ENCODE measurements at regions not wholly inside any gene's neighbourhood (a gene's known extent, or its start where the extent isn't known, plus 50 kb on each side); places are given as distances from the start of the nearest gene placed in this dataset.

DNA sequence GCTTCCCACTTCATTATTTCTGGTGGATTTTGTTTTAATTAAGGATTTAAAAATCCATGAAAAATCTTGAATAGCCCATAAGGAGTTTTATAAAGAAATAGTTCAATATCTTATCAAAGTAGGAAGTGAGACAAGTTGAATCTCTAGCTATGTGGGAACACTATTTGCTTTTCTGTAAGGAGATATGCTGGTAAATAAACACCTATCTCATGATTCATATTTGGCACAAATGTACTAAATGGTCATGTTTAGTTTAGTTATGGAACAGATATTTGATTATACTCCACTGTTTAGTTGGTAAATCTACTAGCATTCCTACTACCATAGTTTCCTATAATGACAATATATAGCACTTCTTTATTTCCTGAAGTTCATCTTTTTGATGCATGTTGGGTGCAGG lies 239.9 kb upstream of the CEP162 start:
- H3K4me3 ChIP-seq (replicated peaks in 1 of 3; ENCODE audit: insufficient read depth in 1 of 3, low read depth in 1 of 3, low read length in 3 of 3): no peak overlapping the region
- peak; percentile 38 for DNase-seq (ENCODE audit: low read depth, low spot score)
- H3K9me1 ChIP-seq (replicated peaks; ENCODE audit: control insufficient read depth, extremely low read depth, insufficient read depth, low read length): no peaks in the 10 kb centered on the region
- H2AFZ ChIP-seq (ENCODE audit: low read depth, low read length): no peak overlapping the region
- no peak for FAIRE-seq
- intact Hi-C loops (cut with micrococcal nuclease) (no loop called here), dilution Hi-C loops (cut with MboI; ENCODE audit: extremely low pct_ligation_motif_present, low sequenced_read_pairs) (no loop called here)
- no peaks in the 10 kb centered on the region for H3K27me3 ChIP-seq (ENCODE audit: control insufficient read depth in 2 of 2, insufficient read depth in 2 of 2, low read length in 2 of 2)
- H4K20me1 ChIP-seq (replicated peaks; ENCODE audit: control insufficient read depth, extremely low read depth, insufficient read depth, low read length): no peaks in the 10 kb centered on the region
- H3K36me3 ChIP-seq (ENCODE audit: control insufficient read depth in 2 of 2, extremely low read depth in 1 of 2, insufficient read depth in 2 of 2, low read length in 2 of 2): no peaks in the 10 kb centered on the region
- TF ChIP-seq POLR2A (IDR thresholded peaks at IDR 0.05; ENCODE audit: low read depth, low read length): no peak
- peak; percentile 46 for TF ChIP-seq GATA2 (IDR thresholded peaks at IDR 0.05; ENCODE audit: insufficient read depth, insufficient read length, low read depth, low read length)
- peak; percentile 55 for TF ChIP-seq FOS (IDR thresholded peaks at IDR 0.05; ENCODE audit: borderline replicate concordance, insufficient read depth, low read length)
- no peak for TF ChIP-seq MYC (IDR thresholded peaks at IDR 0.05; ENCODE audit: low read depth, low read length)
- TF ChIP-seq, protein P1, sequence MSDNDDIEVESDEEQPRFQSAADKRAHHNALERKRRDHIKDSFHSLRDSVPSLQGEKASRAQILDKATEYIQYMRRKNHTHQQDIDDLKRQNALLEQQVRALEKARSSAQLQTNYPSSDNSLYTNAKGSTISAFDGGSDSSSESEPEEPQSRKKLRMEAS (IDR thresholded peaks at IDR 0.05; ENCODE audit: insufficient read depth, insufficient read length): no peak
- TF ChIP-seq JUN (IDR thresholded peaks at IDR 0.05; ENCODE audit: borderline replicate concordance, insufficient read depth, insufficient read length, low read depth): no peak
- TF ChIP-seq, protein P2, sequence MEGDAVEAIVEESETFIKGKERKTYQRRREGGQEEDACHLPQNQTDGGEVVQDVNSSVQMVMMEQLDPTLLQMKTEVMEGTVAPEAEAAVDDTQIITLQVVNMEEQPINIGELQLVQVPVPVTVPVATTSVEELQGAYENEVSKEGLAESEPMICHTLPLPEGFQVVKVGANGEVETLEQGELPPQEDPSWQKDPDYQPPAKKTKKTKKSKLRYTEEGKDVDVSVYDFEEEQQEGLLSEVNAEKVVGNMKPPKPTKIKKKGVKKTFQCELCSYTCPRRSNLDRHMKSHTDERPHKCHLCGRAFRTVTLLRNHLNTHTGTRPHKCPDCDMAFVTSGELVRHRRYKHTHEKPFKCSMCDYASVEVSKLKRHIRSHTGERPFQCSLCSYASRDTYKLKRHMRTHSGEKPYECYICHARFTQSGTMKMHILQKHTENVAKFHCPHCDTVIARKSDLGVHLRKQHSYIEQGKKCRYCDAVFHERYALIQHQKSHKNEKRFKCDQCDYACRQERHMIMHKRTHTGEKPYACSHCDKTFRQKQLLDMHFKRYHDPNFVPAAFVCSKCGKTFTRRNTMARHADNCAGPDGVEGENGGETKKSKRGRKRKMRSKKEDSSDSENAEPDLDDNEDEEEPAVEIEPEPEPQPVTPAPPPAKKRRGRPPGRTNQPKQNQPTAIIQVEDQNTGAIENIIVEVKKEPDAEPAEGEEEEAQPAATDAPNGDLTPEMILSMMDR (IDR thresholded peaks at IDR 0.05; ENCODE audit: extremely low read depth in 1 of 2, insufficient read depth in 1 of 2, low read depth in 1 of 2, low read length in 2 of 2): no peak
- TF ChIP-seq POLR2AphosphoS5 (IDR thresholded peaks at IDR 0.05; ENCODE audit: insufficient read depth, low read depth, low read length): no peak
- peak overlapping the region; percentile 44 for H3K27ac ChIP-seq (ENCODE audit: insufficient read depth, low read depth, low read length)
- POLR2A ChIA-PET: no interaction called here
- H3K9me3 ChIP-seq (replicated peaks; ENCODE audit: control insufficient read depth, insufficient read depth, low read length): no peaks in the 10 kb centered on the region
- H3K4me1 ChIP-seq (ENCODE audit: control insufficient read depth, extremely low read depth, insufficient read depth, low read length): peaks cover 31% of the 10 kb centered on the region
- no peaks in the 10 kb centered on the region for H3K79me2 ChIP-seq (ENCODE audit: control insufficient read depth, insufficient read depth, low read length)
- H3K9ac ChIP-seq (replicated peaks; ENCODE audit: extremely low read depth, insufficient read depth, low read length): no peak overlapping the region
- H3K4me2 ChIP-seq (ENCODE audit: insufficient read depth, low read length): peak overlapping the region; percentile 4
- CTCF ChIA-PET: interaction anchor here (0.7 to 3.6 kb wide), 12 partner anchors 17 to 856 kb away, joined by 3 to 18 read pairs (median 4); no protein-coding TSS in a partner anchor
- BruUV-seq (replicated peaks): no TSS peak
